ENCODE measurements at regions not wholly inside any gene's neighbourhood (a gene's known extent, or its start where the extent isn't known, plus 50 kb on each side); places are given as distances from the start of the nearest gene placed in this dataset.

- TF ChIP-seq YY1 (IDR thresholded peaks at IDR 0.05; ENCODE audit: insufficient read depth, insufficient read length) = no peak
- TF ChIP-seq ZNF274 (IDR thresholded peaks at IDR 0.05; ENCODE audit: low read depth, low read length) = no peak
- no peak for TF ChIP-seq SUZ12 (IDR thresholded peaks at IDR 0.05; ENCODE audit: extremely low read depth, insufficient read depth, insufficient read length)
Observed at GRCh38 chr5:17748201-17748600, 113.9 kb downstream of the TAF11L14 start.

All from NT2/D1 (cell line).